ENCODE measurements at regions not wholly inside any gene's neighbourhood (a gene's known extent, or its start where the extent isn't known, plus 50 kb on each side); places are given as distances from the start of the nearest gene placed in this dataset.

DNA sequence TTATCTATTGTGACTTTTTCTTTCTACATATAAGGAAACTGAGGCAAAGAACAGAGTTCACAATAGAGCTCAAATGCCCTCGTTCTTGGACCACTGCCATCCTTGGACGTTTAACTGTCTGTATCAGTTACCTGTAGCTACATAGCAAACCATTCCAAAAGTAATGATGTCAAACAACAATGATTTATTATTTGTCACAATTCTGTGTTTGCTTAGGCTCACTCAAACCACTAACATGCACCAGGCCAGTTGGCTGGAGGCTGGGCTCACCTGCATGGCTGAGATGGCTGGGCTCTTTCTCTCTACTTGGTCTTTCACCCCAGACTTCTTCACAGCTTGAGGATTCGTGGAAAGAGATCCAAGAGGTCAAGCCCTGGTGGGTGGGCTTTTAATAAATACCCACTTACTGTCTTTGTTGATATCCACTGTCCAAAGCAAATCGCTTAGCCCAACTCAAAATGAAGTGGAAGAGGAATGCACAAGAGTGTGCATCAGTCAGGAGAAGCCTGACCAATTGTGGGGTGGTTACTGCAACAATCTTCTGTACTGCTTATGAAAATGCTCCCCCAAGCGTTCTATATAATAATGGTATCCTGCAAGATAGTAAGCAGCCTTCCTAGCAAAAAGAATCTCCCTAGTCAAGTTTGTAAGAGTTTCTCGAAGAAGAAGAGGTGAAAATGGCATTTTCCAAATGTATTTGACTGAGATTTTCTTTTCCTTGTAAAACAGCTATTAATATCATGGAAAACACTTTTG is 163.5 kb upstream of the NT5C1B start:
- DNase-seq = no peak

DNA sequence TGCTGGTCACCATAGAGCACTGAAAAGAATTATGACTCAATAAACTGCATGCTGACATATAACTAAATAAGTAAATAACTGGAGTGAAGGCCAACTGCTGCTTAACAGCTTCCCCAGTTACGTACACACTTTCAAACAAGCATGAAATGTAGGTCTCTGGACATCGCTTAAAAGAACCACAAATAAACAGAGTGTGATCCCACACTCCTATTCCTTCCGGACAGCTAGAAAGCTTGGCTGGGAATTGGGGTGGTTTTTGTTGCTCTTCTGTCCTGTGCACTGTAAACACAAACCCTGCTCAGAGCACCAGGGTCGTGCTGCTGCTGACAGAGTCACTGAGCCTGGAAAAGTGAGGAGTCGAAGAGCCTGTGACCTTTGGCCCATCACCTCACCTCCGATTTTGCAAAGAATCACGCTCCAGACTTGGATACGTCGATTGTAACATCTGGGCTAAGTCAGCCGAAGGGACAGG is 162.7 kb upstream of the NT5C1B start:
- DNase-seq = no peak

DNA sequence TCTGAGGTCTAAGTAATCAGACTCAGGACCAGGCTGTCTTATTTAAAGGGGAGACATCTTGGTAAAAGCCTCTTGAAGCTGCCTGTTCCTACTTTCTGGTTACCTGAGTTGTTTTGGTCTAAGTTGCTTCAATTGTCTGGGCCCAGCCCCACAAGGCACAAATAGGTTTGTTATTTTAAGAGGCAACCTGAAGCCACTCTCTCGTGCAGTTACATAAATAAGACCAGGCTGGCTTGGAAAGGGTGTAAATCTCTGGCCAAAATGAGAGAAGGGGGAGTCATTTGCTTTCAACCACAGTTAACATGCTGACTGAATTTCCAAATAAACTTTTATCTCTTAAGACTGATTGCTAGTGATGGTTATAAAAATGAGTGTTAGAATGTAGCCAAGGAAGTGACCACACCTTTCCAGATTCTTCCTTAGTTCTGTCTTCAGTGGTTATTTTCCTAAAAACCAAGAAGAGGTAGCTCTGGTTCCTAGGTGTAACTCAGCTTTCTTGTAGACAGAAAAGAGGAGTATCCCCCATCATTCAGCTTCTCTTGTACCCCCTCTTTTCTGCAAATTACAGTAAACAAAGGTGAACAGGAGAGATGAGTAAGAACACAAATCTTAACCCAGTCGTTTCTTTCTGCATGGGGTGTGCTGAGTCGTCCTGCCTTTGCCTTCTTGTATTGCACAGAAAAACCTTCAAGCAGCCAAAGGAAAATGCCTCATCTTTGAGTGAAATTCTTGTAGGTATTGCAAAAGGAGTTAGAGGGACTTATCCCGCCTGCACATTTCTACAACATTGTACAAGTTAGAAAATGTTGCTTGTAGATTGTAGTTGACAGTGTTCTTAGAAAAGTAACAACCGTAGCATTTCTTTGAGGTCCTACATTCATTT is 161.5 kb upstream of the NT5C1B start:
- DNase-seq = no peak

DNA sequence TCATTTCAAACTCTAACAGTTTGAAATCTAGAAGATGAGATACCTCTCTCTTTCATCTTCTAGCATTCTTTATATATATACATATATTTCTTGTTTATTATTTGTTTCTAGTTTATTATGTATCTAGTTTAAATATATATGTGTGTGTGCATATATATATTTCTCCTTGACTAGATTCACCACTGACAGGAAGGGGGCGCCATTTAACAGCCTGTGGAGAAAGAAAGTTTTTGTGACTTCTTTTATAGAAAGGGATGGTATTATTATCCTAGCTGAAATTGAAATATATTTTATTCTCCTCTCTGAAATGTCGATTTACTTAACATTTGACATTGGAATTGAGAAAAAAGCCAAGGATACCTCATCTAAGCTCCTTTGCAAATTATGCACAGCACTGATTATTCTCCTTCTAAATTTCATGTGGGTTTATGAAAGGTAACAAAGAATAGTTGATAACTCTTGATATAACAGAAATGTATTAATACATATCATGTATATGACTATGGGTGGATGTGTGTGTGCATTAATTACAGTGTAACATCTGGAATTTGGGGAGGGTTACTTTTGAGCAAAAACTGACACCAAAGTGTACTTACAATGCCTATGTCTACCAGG is 160.7 kb upstream of the NT5C1B start:
- peak; percentile 27 for DNase-seq

DNA sequence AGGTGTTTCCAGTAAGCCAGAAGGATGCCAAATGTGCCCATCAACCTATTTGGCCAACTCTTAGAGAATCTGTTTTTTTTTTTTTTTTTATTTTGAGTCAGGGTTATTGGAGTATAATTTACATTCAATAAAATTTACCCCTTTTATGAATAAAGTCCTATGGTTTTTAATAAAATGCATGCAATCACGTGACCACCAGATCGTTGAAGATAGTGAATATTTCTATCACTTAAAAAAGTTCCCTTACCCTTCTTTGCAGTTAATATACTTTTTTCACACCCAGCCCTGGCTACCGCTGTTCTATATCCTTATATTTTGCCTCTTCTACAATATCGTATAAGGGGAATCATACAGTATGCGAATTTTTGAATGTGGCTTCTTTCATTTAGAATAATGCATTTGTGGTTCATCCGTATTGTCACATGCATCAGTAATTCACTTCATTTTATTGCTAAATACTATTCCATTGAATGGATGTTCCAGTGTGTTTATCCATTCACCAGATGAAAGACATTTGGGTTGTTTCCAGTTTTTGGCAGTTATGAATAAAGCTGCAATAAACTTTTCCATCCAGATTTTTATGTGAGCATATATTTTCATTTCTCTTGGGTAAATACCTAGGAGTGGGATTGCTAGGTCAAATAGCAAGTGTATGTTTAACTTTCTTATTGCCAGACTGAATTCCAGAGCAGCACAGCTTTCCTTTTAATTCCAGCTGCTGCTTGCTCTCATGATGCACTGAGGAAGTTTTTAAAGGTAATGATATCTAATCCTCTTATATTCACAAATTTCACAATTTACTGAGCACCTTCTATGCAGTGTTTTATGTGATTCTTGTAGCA is 156.3 kb upstream of the NT5C1B start:
- no peak for DNase-seq

DNA sequence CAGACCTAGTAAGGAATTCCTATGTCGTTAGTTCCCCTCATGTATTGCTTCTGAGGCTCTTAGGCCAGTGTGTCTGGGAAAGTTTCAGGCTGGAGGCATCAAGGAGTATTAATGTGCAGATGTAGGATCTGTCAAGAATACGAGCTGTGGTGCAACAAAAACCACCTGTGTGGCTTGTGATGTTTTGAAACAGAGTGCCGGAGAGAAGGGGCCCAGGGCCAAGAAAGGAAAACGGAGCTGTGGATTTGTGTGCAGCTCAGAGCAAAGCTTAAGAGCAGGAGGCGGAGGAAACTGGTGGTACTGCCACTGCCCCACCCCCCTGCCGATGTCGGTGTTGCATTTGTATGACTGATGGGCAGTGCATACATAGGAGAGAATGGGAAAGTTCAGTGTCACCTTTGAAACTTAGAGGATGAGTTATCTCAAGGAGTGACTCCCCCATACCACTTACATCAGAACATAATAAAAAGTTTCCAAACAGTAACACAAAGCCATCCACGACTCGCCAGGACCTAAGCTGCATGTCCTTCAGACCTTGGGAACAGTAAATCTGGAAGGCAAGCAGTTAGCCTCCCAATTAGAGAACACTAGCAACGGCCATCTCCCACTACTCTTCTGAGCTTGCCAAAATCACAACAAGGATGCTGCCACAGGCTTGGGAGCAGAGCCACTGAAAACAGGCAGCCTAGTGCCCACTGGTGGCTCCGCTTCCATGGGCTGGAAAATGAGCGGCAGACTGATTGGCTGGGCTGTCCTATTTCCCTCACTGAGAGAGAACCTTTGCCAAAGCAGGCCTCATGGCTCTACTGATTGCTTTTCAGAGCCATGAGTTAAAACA is 152.7 kb upstream of the NT5C1B start:
- no peak for DNase-seq

DNA sequence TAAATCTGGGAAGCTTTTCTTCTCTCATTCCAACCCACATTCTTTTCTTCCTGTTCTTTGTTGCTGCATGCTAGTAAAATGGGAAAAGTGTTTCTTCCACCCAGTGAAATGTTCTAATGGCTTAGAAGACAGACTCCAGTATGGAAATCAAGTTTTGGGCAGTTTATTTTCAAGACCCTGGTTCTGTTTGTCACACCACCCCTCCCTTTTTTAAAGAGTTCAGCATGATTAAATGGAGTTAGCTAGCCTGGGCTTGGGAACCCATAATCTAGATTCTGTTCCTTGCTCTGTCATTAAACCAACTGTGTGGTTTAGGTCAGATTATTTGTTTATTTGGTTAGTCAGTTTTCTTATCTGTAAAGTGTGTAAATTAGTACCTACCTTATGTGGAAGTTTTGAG is 151.8 kb upstream of the NT5C1B start:
- DNase-seq = no peak

DNA sequence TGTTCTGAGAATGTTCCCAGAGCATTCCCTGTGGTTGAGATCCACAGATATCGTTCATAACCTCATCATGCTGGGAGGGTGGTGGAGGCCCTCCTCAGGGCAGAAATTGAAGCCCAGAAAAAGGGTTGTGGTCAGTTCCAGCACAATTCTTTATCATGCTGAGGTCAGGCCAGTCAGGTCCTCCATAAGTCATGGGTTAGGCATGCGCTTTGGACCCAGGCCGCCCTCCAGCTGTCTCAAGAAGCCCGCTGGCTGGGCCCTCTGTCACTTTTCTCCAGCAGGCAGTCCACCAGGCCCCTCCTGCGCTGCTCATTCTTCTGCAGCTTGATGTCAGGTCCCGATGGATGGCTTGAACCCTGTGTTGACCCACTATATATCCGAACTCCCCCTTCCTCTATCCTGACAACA is 151.1 kb upstream of the NT5C1B start:
- no peak for DNase-seq

DNA sequence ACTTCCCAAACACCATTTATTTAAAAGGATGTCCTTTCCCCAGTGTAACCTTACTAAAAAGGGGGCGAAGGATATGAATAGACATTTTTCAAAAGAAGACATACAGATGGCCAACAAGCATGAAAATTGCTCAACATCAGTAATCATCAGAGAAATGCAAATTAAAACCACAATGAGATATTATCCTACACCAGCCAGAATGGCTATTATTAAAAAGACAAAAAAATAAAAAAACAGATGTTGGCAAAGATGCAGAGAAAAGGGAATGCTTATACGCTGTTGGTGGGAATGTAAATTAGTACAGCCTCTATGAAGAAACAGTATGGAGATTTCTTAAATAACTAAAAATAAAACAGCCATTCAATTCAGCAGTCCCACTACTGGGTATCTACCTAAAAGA is 142.3 kb upstream of the NT5C1B start:
- no peak for DNase-seq

DNA sequence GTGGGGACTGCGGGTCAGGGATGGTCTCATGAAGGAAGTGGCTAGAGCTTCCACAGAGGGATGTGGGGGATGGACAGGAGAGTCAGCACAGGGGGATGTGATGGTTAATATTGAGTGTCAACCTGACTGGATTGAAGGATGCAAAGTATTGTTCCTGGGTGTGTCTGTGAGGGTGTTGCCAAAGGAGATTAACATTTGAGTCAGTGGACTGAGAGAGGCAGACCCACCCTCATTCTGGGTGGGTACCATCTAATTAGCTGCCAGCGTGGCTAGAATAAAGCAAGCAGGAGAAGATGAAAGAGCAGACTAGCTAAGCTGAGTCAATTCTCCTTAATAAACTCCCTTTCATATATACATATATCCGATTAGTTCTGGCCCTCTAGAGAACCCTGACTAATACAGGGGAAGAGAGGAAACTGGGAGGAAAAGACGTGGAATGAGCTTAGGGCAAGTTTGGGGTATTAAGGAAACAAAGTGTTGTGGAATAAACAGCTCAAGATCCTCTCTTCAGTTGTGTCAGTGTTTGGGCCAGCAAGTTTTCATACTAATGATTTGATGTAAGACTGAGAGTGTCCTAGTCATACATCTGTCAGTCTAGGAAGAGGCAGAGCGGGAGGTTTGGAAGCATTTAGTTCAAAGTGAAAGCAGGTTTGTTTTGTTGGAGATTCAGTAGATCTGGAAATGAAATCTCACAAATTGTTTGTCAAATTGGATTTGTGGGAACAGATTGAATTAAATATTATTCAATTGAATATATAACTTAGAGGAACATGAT is 135.2 kb upstream of the NT5C1B start:
- no peak for DNase-seq

DNA sequence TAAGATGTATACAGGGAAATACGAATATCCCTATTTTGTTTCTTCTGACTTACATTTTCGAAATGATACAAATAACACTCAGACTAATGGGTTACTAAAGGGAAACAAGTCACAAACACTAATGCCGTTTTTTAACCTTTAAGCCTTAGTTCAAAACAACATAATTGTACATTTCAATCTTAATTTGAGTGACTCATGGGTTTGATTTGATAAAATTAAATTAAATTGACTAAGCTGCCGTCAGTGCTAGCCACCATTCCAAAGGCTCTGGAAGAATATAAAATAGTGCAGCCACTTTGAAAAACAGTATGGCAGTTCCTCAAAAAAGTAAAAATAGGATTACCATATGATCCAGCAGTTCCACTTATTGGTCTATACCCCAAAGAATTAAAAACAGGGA is 133.8 kb upstream of the NT5C1B start:
- DNase-seq = no peak

DNA sequence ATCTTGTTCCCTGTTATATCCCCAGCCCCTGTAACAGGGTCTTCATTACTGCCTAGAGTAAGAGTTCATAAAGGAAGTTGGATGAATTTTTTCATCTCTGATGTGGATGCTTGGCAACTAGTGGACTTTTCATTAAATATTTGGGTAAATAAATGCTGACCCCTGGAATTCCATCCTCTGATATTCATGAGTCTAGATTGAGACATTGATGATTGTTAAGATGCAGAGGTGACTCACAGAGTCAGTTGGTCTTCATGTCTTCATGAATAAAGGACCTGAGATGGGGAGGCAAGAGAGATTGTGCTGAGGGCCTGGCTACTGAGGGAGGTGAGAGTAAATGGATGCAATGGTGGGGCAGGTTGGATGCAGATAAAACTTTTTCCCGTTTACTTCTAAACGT is 132.7 kb upstream of the NT5C1B start:
- DNase-seq = no peak

DNA sequence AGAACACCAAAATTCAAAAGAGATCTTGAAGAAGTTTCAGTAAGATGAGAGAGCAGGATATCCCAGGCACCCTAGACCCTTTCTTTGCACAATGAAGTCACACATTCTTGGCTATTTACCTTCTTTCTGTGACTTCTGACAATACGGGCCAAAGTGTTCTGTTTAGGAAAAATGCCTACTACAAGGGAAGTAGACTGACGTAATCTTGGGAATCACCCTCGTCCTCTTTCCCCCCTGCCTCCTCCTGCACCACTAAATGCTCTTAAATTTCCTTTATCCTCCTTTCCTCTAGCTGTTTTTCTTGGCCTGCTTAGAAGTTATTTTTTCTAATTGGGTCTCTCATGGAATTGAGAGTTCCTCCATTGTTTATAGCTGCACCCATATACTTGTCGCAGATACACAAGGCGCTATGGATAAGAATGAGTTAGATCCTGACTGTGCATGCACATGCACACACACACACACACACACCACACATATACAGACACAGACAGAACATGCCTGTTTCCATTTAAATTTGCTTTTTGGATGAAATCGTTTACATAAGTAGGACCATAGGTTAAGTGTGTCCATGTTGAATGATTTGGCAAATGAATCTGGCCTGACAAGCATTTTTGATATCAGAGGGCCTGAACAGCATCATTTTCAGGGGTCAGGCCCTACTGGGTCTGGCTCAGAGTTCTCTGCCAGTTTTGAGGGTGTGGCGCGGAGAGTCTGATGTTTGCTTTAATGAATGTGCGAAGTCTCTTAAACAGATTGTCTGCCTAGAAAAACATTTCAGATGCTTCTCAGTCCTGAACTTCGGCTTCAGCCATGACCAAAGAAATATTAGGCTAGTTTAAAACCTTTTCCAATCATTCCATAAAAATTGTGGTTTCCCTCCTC is 131.9 kb upstream of the NT5C1B start:
- no peak for DNase-seq

DNA sequence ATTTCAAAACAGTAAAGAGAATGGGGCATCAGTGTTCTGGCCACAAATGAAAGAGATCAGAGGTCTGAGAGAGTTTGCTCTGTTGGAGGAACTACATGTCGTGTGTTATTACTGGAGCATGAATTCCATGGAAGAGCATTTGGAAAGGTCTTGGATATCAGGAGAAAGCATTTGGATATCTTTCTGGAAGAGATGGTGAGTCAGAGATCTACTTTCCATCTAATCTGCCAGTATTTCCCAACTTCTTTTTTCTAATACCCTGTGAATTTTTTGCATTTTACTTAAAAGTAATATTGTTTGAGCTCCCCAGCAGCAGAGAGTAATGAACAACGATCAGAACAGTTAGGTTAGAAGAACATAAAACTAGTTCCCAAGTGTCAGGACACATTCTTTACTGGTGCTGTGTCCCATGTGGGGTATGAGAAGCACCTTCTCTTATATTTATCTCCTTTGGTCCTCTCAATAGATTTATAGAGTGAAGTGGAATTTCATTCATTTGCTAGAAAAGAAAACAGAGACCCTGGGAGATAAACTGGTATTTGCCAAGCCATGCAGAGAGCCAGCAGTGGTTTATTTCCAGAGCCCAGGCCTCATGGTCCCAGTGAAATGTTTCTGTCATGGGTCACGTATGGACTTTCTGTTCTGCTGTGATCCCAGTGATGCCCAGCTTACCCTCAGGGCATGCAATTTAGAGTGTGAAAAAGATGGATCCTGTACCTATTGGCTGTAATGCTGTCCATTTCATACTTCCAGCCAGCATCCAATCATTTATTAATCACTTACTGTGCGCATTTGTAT is 130.8 kb upstream of the NT5C1B start:
- no peak for DNase-seq

DNA sequence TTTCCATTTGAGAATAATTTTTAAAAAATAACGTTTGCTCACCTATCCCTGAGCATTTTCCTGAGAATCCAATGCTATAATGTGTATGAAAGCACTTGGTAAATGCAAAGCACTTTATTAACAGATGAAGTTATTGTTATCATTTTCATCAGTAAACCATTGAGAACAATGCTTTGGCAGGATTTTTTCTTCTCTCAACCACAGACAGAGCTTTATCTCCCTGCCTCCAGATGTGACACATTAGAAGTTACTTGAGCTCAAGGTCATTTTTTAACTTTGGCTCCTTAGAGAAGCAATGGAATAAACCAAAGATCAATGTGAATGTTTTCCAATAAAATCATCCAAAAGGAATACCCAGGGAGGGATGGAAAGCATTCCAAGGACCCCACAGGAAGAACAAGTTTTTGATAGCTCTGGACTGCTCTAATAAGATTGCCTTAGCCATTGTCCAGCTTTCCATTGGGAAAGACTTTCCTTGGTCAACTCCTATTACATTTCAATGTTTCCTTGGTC is 118.9 kb upstream of the NT5C1B start:
- no peak for DNase-seq

DNA sequence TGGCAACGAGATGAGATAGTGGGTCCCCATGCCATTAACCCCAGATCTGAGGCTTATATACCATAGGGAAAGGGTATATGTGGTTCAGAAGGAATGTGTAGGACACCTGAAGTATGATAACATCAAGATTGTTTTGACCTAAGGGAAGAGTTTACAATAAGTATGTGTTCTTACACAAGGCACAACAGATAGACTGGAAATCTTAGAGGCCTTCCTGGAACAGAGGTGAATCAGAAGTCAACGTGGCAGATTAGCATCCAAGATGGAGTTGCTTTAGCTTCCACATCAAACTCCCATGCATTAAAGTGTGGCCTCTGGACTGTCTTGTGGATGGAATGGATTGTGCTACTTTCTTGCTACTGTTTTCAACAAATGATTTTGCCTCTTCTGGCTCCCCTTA is 116.6 kb upstream of the NT5C1B start:
- no peak for DNase-seq

DNA sequence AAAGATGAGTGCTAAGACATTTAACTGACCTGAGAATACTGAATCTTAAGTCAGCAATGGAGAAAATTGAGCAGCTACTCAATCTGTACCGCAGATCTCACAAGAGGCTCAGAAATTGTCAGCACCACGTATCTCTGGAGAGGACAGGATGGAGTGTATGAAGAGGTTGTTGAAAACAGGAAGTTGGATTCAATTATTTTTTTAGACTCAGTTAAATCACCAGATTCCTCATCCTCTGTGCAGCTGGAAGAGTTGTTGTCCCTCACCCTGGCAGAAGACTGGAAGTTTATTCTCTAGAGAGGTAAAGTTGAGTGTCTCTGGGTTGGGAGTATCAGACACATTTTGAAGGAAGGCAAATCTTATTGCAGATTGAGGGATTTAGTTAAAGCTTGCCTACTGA is 114.9 kb upstream of the NT5C1B start:
- no peak for DNase-seq

DNA sequence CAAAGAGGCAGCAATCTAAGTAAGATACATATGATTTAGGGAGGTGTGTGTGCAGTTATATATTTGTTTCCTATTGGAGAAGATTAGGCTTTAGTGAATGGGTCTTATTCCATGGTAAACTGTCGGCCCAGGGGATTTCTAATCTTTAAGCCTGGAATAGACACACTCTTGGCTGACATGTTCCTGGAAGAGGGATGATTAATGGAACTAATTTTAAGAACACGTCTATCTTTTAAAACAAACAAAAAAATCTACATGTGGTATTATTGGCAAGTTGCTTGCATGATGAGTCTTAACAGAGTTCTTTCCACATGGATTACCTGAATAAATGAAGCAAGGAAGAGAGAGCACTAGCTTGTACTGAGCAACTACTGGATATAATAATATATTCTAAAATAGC is 114.2 kb upstream of the NT5C1B start:
- no peak for DNase-seq

DNA sequence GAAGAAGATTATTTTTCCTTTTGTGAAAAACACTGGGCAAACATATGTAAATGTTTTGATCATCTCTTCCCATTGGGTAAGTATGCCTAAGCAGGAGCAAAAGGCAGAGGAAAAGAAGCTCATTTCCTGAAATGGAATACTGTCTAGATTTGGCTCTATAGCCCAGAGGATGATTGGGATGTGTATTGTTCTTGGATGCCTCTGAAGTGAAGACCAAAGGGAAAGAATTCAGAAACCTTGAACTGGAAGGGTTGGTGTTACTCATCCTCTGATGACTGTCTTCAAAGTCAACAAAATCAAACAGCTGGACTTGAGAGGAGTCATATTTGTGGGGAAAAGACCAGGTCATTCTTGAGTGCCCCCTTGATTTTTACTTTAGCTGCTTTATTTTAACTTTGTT is 112.6 kb upstream of the NT5C1B start:
- no peak for DNase-seq

Data from inflammatory macrophage treated with lipopolysaccharide for 4 hours (primary cell).